ENCODE measurements at regions not wholly inside any gene's neighbourhood (a gene's known extent, or its start where the extent isn't known, plus 50 kb on each side); places are given as distances from the start of the nearest gene placed in this dataset.

GRCh38 chr4:13118633-13119032 lies 365.5 kb downstream of the RAB28 start:
- no peak overlapping the region for H3K4me3 ChIP-seq (ENCODE audit: low read depth in 1 of 3, low read length in 3 of 3)
- H3K9me3 ChIP-seq (ENCODE audit: control insufficient read depth in 4 of 4, low read length in 3 of 4): no peaks in the 10 kb centered on the region
- H3K27ac ChIP-seq (ENCODE audit: low read depth in 1 of 2, low read length in 2 of 2): no peak overlapping the region
- no peak for DNase-seq (ENCODE audit: low spot score)
- 91% methylated on average over 2 of the region's 2 CpGs for WGBS
- no peak overlapping the region for H3K9ac ChIP-seq (ENCODE audit: low read depth in 1 of 2, low read length in 2 of 2)
- no peak for TF ChIP-seq HNF4A (conservative IDR thresholded peaks at IDR 0.05)
- TF ChIP-seq MAX (IDR thresholded peaks at IDR 0.05): no peak
- TF ChIP-seq JUND (IDR thresholded peaks at IDR 0.05): no peak
- no peak for TF ChIP-seq FOXA1 (IDR thresholded peaks at IDR 0.05)
- TF ChIP-seq SP1 (IDR thresholded peaks at IDR 0.05): no peak
- TF ChIP-seq GABPA (IDR thresholded peaks at IDR 0.05 in 1 of 2, conservative IDR thresholded peaks at IDR 0.05 in 1 of 2): no peak
- no peak for TF ChIP-seq TAF1 (conservative IDR thresholded peaks at IDR 0.05)
- TF ChIP-seq EGR1 (IDR thresholded peaks at IDR 0.05; ENCODE audit: low read depth in 2 of 2): no peak
- no peak for TF ChIP-seq RXRA (IDR thresholded peaks at IDR 0.05)
- no peak for TF ChIP-seq ATF3 (IDR thresholded peaks at IDR 0.05)
- TF ChIP-seq REST (IDR thresholded peaks at IDR 0.05): no peak
- TF ChIP-seq NR2F2 (IDR thresholded peaks at IDR 0.05): no peak
- TF ChIP-seq HNF4G (IDR thresholded peaks at IDR 0.05): no peak
- no peak for TF ChIP-seq ZBTB33 (IDR thresholded peaks at IDR 0.05)
- no peak for TF ChIP-seq FOXA2 (IDR thresholded peaks at IDR 0.05)
- TF ChIP-seq YY1 (IDR thresholded peaks at IDR 0.05): no peak
- no peak for TF ChIP-seq CTCF (IDR thresholded peaks at IDR 0.05; ENCODE audit: low read depth, low read length, missing input control)
- TF ChIP-seq RAD21 (IDR thresholded peaks at IDR 0.05): no peak
- no peaks in the 10 kb centered on the region for H3K4me1 ChIP-seq (ENCODE audit: control insufficient read depth in 4 of 4, insufficient read depth in 4 of 4, low read length in 3 of 4)
- H3K27me3 ChIP-seq (ENCODE audit: control insufficient read depth in 4 of 4, insufficient read depth in 4 of 4, low read length in 3 of 4): no peaks in the 10 kb centered on the region
- H3K36me3 ChIP-seq (ENCODE audit: control insufficient read depth in 4 of 4, insufficient read depth in 3 of 4, low read depth in 1 of 4, low read length in 3 of 4): no peaks in the 10 kb centered on the region
